Adrenal gland (tissue), 5 donors: ENCODE measurements at regions not wholly inside any gene's neighbourhood (a gene's known extent, or its start where the extent isn't known, plus 50 kb on each side); places are given as distances from the start of the nearest gene placed in this dataset.

Source experiments
- POLR2A ChIP-seq, 2 donors: fragments of 450-650 bp; IDR thresholded peaks; one replicate each; pipeline ENCODE4 v1.6.1; 2017; ENCODE audit warnings: antibody characterized with exemption in 2 of 2, mild to moderate bottlenecking in 2 of 2, moderate library complexity in 1 of 2
- TF ChIP-seq, protein P1 (sequence below), 6 experiments: fragments of 450-650 bp in 4 of 6; fragments of 200-600 bp in 2 of 6; sonication (generic) in 1 of 6; IDR thresholded peaks; 1 replicate in 5 of 6; 2 replicates in 1 of 6; pipeline versions ENCODE4 v1.5.1 to v1.8.0; 2016 to 2021; ENCODE audit warnings: antibody characterized with exemption in 6 of 6, mild to moderate bottlenecking in 2 of 6, moderate library complexity in 1 of 6
- donor health status: DM: no; HTN: no; CAD: no.

DNA sequence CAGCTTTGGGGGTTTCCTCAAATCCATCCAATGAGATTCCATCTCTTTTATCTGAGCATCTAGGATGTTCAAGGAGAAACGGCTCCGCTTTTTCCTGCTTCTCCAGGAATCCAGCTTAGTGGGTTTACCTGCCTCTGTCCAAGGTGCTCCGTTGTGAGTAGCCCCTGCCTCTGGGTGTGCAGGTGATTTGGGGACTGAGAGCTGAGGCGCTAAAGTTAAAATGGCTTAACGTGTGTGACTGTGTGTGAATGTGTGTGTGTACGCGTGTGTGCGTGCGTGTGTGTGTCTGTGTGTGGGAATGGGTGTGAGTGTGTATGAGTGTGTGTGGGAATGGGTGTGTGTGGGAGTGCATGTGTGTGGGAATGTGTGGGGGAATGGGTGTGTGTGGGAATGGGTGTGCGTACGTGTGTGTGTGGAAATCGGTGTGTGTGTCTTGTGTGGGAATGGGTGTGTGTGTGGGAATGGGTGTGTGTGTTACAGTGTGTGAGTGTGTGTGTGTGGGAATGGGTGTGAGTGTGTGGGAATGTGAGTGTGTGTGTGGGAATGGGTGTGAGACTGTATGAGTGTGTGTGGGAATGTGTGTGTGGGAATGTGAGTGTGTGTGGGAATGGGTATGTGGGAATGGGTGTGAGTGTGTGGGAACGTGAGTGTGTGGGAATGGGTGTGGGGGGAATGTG, 90.2 kb upstream of the INSIG1 start:
- TF ChIP-seq, protein P1, sequence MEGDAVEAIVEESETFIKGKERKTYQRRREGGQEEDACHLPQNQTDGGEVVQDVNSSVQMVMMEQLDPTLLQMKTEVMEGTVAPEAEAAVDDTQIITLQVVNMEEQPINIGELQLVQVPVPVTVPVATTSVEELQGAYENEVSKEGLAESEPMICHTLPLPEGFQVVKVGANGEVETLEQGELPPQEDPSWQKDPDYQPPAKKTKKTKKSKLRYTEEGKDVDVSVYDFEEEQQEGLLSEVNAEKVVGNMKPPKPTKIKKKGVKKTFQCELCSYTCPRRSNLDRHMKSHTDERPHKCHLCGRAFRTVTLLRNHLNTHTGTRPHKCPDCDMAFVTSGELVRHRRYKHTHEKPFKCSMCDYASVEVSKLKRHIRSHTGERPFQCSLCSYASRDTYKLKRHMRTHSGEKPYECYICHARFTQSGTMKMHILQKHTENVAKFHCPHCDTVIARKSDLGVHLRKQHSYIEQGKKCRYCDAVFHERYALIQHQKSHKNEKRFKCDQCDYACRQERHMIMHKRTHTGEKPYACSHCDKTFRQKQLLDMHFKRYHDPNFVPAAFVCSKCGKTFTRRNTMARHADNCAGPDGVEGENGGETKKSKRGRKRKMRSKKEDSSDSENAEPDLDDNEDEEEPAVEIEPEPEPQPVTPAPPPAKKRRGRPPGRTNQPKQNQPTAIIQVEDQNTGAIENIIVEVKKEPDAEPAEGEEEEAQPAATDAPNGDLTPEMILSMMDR (IDR thresholded peaks at IDR 0.05) = no peak
- no peak for TF ChIP-seq POLR2A (IDR thresholded peaks at IDR 0.05)
